Naive thymus-derived CD4-positive, alpha-beta T cell (primary cell): ENCODE measurements at regions not wholly inside any gene's neighbourhood (a gene's known extent, or its start where the extent isn't known, plus 50 kb on each side); places are given as distances from the start of the nearest gene placed in this dataset.

Experiments
- ATAC-seq: fragments of 150-1000 bp; cut with Tn5 transposase; 2 replicates; pipeline ENCODE4 v1.10.0; 2021; ENCODE audit warnings: mild to moderate bottlenecking, moderate library complexity
- CTCF ChIA-PET: fragments of 350-600 bp; sonication (Branson Sonifier 250); formaldehyde crosslinking; loops from one replicate; lab custom pipeline; 2021; ENCODE audit warnings: antibody characterized with exemption; lab: Charles Lee
- POLR2A ChIA-PET: fragments of 350-600 bp; sonication (Branson Sonifier 250); formaldehyde crosslinking; loops from one replicate; lab custom pipeline; 2021; ENCODE audit warnings: antibody characterized with exemption, inconsistent platforms; lab: Charles Lee
- DNase-seq, 9 donors: peaks; one replicate each; pipeline versions ENCODE4 v3.0.0 to v3.0.0-alpha.2; 2020 to 2022; ENCODE audit warnings: mixed read lengths in 1 of 9
- H3K27ac ChIP-seq: one replicate; pipeline ENCODE4 v1.7.0; 2013; ENCODE audit warnings: mild to moderate bottlenecking, low read depth, low read length, moderate library complexity
- H3K27me3 ChIP-seq, 2 donors: one replicate each; pipeline ENCODE4 v1.7.0; 2013; ENCODE audit warnings: low read length in 2 of 2, mild to moderate bottlenecking in 2 of 2, moderate library complexity in 2 of 2; ENCODE audit not compliant: control insufficient read depth in 2 of 2, insufficient read depth in 2 of 2
- H3K36me3 ChIP-seq, 3 experiments: 1 replicate in 2 of 3; 2 replicates in 1 of 3; pipeline ENCODE4 v1.7.0; 2013; ENCODE audit warnings: low read length in 3 of 3, mild to moderate bottlenecking in 3 of 3, moderate library complexity in 1 of 3; ENCODE audit not compliant: insufficient read depth in 3 of 3, control insufficient read depth in 2 of 3
- H3K4me1 ChIP-seq, 2 donors: one replicate each; pipeline ENCODE4 v1.7.0; 2013; ENCODE audit warnings: low read length in 2 of 2, mild to moderate bottlenecking in 2 of 2, moderate library complexity in 1 of 2; ENCODE audit not compliant: control insufficient read depth in 2 of 2, insufficient read depth in 2 of 2
- H3K4me3 ChIP-seq: 2 replicates; pipeline ENCODE4 v1.7.0; 2013; ENCODE audit warnings: mild to moderate bottlenecking, low read length
- H3K9me3 ChIP-seq, 3 experiments: 1 replicate in 2 of 3; 2 replicates in 1 of 3; pipeline ENCODE4 v1.7.0; 2013; ENCODE audit warnings: low read length in 3 of 3; ENCODE audit not compliant: control insufficient read depth in 2 of 3
- H3K27ac Mint-ChIP-seq, 9 donors: one replicate each; pipeline ENCODE4 v1.8.0; 2020 to 2022; ENCODE audit warnings: mixed read lengths in 9 of 9, mild to moderate bottlenecking in 8 of 9, moderate library complexity in 5 of 9, inconsistent platforms in 2 of 9
- H3K27me3 Mint-ChIP-seq, 5 donors: one replicate each; pipeline ENCODE4 v1.8.0; 2021 to 2022; ENCODE audit warnings: mixed read lengths in 5 of 5, mild to moderate bottlenecking in 1 of 5
- H3K36me3 Mint-ChIP-seq, 5 donors: one replicate each; pipeline ENCODE4 v1.8.0; 2020 to 2022; ENCODE audit warnings: mixed read lengths in 5 of 5, mild to moderate bottlenecking in 3 of 5, inconsistent platforms in 1 of 5
- H3K4me1 Mint-ChIP-seq, 7 donors: one replicate each; pipeline ENCODE4 v1.8.0; 2020 to 2022; ENCODE audit warnings: mixed read lengths in 7 of 7, mild to moderate bottlenecking in 3 of 7, inconsistent platforms in 1 of 7
- H3K4me3 Mint-ChIP-seq, 10 donors: one replicate each; pipeline ENCODE4 v1.8.0; 2020 to 2022; ENCODE audit warnings: mild to moderate bottlenecking in 10 of 10, mixed read lengths in 10 of 10, moderate library complexity in 6 of 10, inconsistent platforms in 2 of 10
- H3K9me3 Mint-ChIP-seq, 11 donors: one replicate each; pipeline ENCODE4 v1.8.0; 2020 to 2022; ENCODE audit warnings: mixed read lengths in 11 of 11, mild to moderate bottlenecking in 4 of 11, inconsistent platforms in 1 of 11, moderate library complexity in 1 of 11
- intact Hi-C, 2 donors: fragments of 100-400 bp; cut with micrococcal nuclease; formaldehyde crosslinking; loops; one replicate each; pipeline ENCODE4 v1.15.1; 2023

DNA sequence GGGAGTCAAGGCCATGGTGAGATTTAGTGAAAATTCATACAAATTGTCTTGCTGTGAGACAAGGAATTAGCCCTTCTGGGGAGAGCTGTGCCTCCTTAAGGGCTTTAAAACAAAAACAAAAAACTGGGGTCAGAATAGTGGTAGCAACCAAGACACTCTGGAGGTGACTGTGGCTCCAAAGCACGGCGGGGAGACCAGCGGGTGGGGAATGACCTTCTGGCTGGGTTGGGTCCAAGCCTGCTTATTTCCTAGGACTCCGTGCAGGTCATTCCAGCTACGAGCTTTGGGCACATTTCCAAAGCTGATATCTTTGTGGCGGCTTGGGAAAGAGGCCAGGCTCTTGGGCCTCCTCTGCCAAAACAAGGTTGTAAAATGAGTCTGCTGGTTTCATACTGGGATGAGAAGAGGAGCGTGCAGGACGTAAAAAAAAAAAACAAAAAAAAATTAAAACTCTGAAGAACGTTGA, 348.3 kb downstream of the UQCRFS1 start:
- intact Hi-C loops: no loop called here

DNA sequence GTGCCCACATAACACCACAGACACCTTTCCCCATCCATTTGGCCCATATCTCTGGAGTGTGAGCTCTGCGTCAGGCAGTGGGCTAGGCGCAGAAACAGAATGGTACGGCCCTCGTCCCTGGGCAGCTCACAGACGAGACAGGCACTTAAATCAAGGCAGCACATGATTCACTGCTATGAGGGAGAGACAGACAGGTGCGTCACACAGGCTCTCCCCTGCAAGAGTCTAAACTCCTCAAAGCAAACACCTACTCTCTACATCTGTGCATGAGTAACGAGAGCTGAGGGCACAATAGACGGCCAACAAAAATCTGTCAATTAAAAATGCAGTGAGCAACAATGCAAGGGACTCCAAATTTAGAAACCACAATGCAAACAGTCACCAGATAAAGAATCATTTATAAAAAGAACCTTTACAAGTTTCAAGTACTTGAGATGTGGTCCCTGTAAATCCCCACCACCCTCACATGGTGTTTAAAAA, 348.9 kb downstream of the UQCRFS1 start:
- POLR2A ChIA-PET: no interaction called here

More for the DNA sequence above, 348.3 kb downstream of the UQCRFS1 start:
- POLR2A ChIA-PET: no interaction called here
- Mint-ChIP-seq H3K27ac (no peak overlapping the region), H3K9me3 (peaks cover 0 to 5% (median 2%) of the 10 kb centered on the region in 11 donors), H3K27me3 (peaks cover 0 to 12% (median 5%) of the 10 kb centered on the region in 5 donors), H3K4me1 (peaks cover 0 to 4% (median 0%) of the 10 kb centered on the region in 7 donors), H3K36me3 (no peaks in the 10 kb centered on the region), H3K4me3 (no peak overlapping the region)
- DNase-seq (no peak), ATAC-seq (no peak)
- Histone ChIP-seq H3K9me3 (no peaks in the 10 kb centered on the region), H3K4me3 (no peak overlapping the region), H3K36me3 (no peaks in the 10 kb centered on the region), H3K27me3 (no peaks in the 10 kb centered on the region), H3K4me1 (no peaks in the 10 kb centered on the region), H3K27ac (no peak overlapping the region)
- CTCF ChIA-PET: no interaction called here

GRCh38 chr19:28862238-28862637, 350.7 kb downstream of the UQCRFS1 start:
- CTCF ChIA-PET: no interaction called here
- Histone ChIP-seq H3K36me3 (no peaks in the 10 kb centered on the region), H3K27ac (no peak overlapping the region), H3K4me3 (no peak overlapping the region), H3K4me1 (no peaks in the 10 kb centered on the region), H3K27me3 (no peaks in the 10 kb centered on the region), H3K9me3 (no peaks in the 10 kb centered on the region)
- peaks cover 0 to 5% (median 0%) of the 10 kb centered on the region in 7 donors for H3K4me1 Mint-ChIP-seq
- ATAC-seq (no peak), DNase-seq (no peak)
- no peak overlapping the region for H3K4me3 Mint-ChIP-seq
- intact Hi-C loops: no loop called here
- no peaks in the 10 kb centered on the region for H3K36me3 Mint-ChIP-seq
- peaks cover 0 to 6% (median under 1%) of the 10 kb centered on the region in 11 donors for H3K9me3 Mint-ChIP-seq
- no peak overlapping the region for H3K27ac Mint-ChIP-seq
- POLR2A ChIA-PET: interaction anchor here (0.7 kb wide), 1 partner anchor 14 kb away, joined by 3 read pairs; no protein-coding TSS in a partner anchor
- H3K27me3 Mint-ChIP-seq: peaks cover 0 to 14% (median 6%) of the 10 kb centered on the region in 5 donors

More for the DNA sequence above, 348.9 kb downstream of the UQCRFS1 start:
- Mint-ChIP-seq H3K27ac (no peak overlapping the region), H3K36me3 (no peaks in the 10 kb centered on the region), H3K9me3 (peaks cover 0 to 6% (median 2%) of the 10 kb centered on the region in 11 donors), H3K4me1 (peaks cover 0 to 5% (median 0%) of the 10 kb centered on the region in 7 donors), H3K4me3 (no peak overlapping the region), H3K27me3 (peaks cover 0 to 12% (median 6%) of the 10 kb centered on the region in 5 donors)
- H3K9me3 ChIP-seq: no peaks in the 10 kb centered on the region
- no peak overlapping the region for H3K4me3 ChIP-seq
- no peak for DNase-seq
- no peak overlapping the region for H3K27ac ChIP-seq
- H3K4me1 ChIP-seq: no peaks in the 10 kb centered on the region
- CTCF ChIA-PET: no interaction called here
- no peaks in the 10 kb centered on the region for H3K36me3 ChIP-seq
- no peak for ATAC-seq
- no peaks in the 10 kb centered on the region for H3K27me3 ChIP-seq
- intact Hi-C loops: no loop called here

DNA sequence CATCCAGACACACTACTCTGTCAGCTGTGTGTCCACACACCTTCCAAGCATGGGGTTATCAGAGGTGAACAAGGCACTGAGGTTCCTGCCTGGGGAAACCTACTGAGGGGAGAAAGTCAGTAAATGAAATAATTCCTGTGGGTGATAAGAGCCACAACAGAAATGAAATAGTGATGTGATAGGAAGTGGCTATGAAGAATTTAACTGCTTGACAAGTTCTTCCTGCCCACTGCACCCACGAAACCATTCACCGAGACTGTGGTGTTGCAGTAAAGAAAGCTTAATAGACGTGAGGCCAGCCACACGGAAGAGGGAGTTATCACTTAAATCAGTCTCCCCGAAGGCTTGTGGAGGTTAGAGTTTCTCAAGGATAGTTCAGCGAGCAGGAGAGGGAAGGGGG, 353.1 kb downstream of the UQCRFS1 start:
- no peak overlapping the region for H3K27ac Mint-ChIP-seq
- intact Hi-C loops: no loop called here
- H3K36me3 ChIP-seq: no peaks in the 10 kb centered on the region
- H3K4me3 ChIP-seq: no peak overlapping the region
- H3K4me1 Mint-ChIP-seq: peaks cover 0 to 5% (median 0%) of the 10 kb centered on the region in 7 donors
- no peak overlapping the region for H3K27ac ChIP-seq
- no peaks in the 10 kb centered on the region for H3K4me1 ChIP-seq
- DNase-seq: no peak
- ChIA-PET CTCF (no interaction called here), POLR2A (no interaction called here)
- ATAC-seq: no peak
- peaks cover 0 to 13% (median 4%) of the 10 kb centered on the region in 11 donors for H3K9me3 Mint-ChIP-seq
- no peaks in the 10 kb centered on the region for H3K9me3 ChIP-seq
- no peak overlapping the region for H3K4me3 Mint-ChIP-seq
- H3K27me3 Mint-ChIP-seq: peaks cover 0 to 14% (median 6%) of the 10 kb centered on the region in 5 donors
- H3K36me3 Mint-ChIP-seq: no peaks in the 10 kb centered on the region
- no peaks in the 10 kb centered on the region for H3K27me3 ChIP-seq

- no peak for DNase-seq
- Mint-ChIP-seq H3K27ac (no peak overlapping the region), H3K4me3 (no peak overlapping the region), H3K36me3 (no peaks in the 10 kb centered on the region), H3K9me3 (peaks cover 0 to 22% (median 7%) of the 10 kb centered on the region in 11 donors), H3K27me3 (peaks cover 0 to 17% (median 11%) of the 10 kb centered on the region in 5 donors), H3K4me1 (peaks cover 0 to 5% (median 0%) of the 10 kb centered on the region in 7 donors)
- Histone ChIP-seq H3K4me1 (no peaks in the 10 kb centered on the region), H3K27me3 (no peaks in the 10 kb centered on the region), H3K4me3 (no peak overlapping the region), H3K9me3 (no peaks in the 10 kb centered on the region), H3K36me3 (no peaks in the 10 kb centered on the region), H3K27ac (no peak overlapping the region)
- ChIA-PET CTCF (no interaction called here), POLR2A (no interaction called here)
- intact Hi-C loops: no loop called here
- no peak for ATAC-seq
Measured at GRCh38 chr19:28858933-28859332, 354.0 kb downstream of the UQCRFS1 start.

- H3K9me3 Mint-ChIP-seq: peaks cover 0 to 31% (median 10%) of the 10 kb centered on the region in 11 donors
Measured at GRCh38 chr19:28857967-28858366, 355.0 kb downstream of the UQCRFS1 start.

GRCh38 chr19:28855216-28855615, 357.7 kb downstream of the UQCRFS1 start:
- H3K27me3 ChIP-seq: no peaks in the 10 kb centered on the region
- intact Hi-C loops: no loop called here
- peaks cover 0 to 5% (median 0%) of the 10 kb centered on the region in 7 donors for H3K4me1 Mint-ChIP-seq

More at GRCh38 chr19:28857967-28858366, 355.0 kb downstream of the UQCRFS1 start:
- no peak overlapping the region for H3K27ac ChIP-seq
- Mint-ChIP-seq H3K4me3 (no peak overlapping the region), H3K27me3 (peaks cover 0 to 17% (median 11%) of the 10 kb centered on the region in 5 donors), H3K36me3 (no peaks in the 10 kb centered on the region), H3K4me1 (peaks cover 0 to 5% (median 0%) of the 10 kb centered on the region in 7 donors), H3K27ac (no peak overlapping the region)
- intact Hi-C loops: no loop called here
- H3K27me3 ChIP-seq: no peaks in the 10 kb centered on the region
- DNase-seq: no peak
- POLR2A ChIA-PET: no interaction called here
- no peaks in the 10 kb centered on the region for H3K36me3 ChIP-seq
- no peaks in the 10 kb centered on the region for H3K4me1 ChIP-seq
- no peak for ATAC-seq
- CTCF ChIA-PET: no interaction called here
- no peaks in the 10 kb centered on the region for H3K9me3 ChIP-seq
- no peak overlapping the region for H3K4me3 ChIP-seq

More at GRCh38 chr19:28855216-28855615, 357.7 kb downstream of the UQCRFS1 start:
- CTCF ChIA-PET: no interaction called here
- Mint-ChIP-seq H3K9me3 (peaks cover 0 to 31% (median 7%) of the 10 kb centered on the region in 11 donors), H3K27ac (no peak overlapping the region), H3K36me3 (no peaks in the 10 kb centered on the region), H3K4me3 (no peak overlapping the region), H3K27me3 (peaks cover 0 to 19% (median 14%) of the 10 kb centered on the region in 5 donors)
- no peaks in the 10 kb centered on the region for H3K36me3 ChIP-seq
- no peak for DNase-seq
- POLR2A ChIA-PET: no interaction called here
- H3K4me3 ChIP-seq: no peak overlapping the region
- no peaks in the 10 kb centered on the region for H3K4me1 ChIP-seq
- H3K9me3 ChIP-seq: no peaks in the 10 kb centered on the region
- H3K27ac ChIP-seq: no peak overlapping the region
- no peak for ATAC-seq
